IPS DF 6.9 (cell line): ENCODE measurements at regions not wholly inside any gene's neighbourhood (a gene's known extent, or its start where the extent isn't known, plus 50 kb on each side); places are given as distances from the start of the nearest gene placed in this dataset.
"Not testable (repeated sequence)": the region's sequence is repeated elsewhere in the genome, so short reads cannot be mapped to it uniquely, and the experiment has no call there.

Experiments
- DNase-seq: peaks from one replicate; pipeline ENCODE4 v3.0.0-alpha.2; 2013; ENCODE audit warnings: low read depth, low spot score
- H3K27ac ChIP-seq: one replicate; pipeline ENCODE4 v1.5.1; 2013; ENCODE audit warnings: low read length, control low read depth
- H3K27me3 ChIP-seq: 2 replicates; pipeline ENCODE4 v1.6.1; 2013; ENCODE audit warnings: mild to moderate bottlenecking, low read length; ENCODE audit not compliant: control insufficient read depth, insufficient read depth
- H3K36me3 ChIP-seq: 2 replicates; pipeline ENCODE4 v1.6.1; 2013; ENCODE audit warnings: low read length; ENCODE audit not compliant: control insufficient read depth, insufficient read depth
- H3K4me1 ChIP-seq: 2 replicates; pipeline ENCODE4 v1.6.1; 2013; ENCODE audit warnings: low read length; ENCODE audit not compliant: control insufficient read depth, insufficient read depth
- H3K4me3 ChIP-seq: 2 replicates; pipeline ENCODE4 v1.5.1; 2013; ENCODE audit warnings: mild to moderate bottlenecking, low read length
- H3K9me3 ChIP-seq: 2 replicates; pipeline ENCODE4 v1.6.1; 2013; ENCODE audit warnings: low read length, inconsistent platforms; ENCODE audit not compliant: control insufficient read depth, insufficient read depth
- WGBS: extraction: QIAGEN DNeasy Blood & Tissue Kit; methylation state at CpG from one replicate; pipeline ENCODE4 v1.1.7; 2013; ENCODE audit warnings: mixed read lengths, missing lambda C conversion rate; ENCODE audit not compliant: insufficient read length, insufficient coverage; 5-methylcytosine and 5-hydroxymethylcytosine counted together

GRCh38 chr5:121064241-121064640 is 600.1 kb downstream of the PRR16 start:
- DNase-seq, H3K4me3 ChIP-seq, H3K9me3 ChIP-seq, H3K36me3 ChIP-seq, H3K27ac ChIP-seq, H3K27me3 ChIP-seq, H3K4me1 ChIP-seq: not testable (repeated sequence)
- no CpG with 5 or more reads among the region's 23 CpGs for WGBS

- H3K27me3 ChIP-seq: no peaks in the 10 kb centered on the region
- H3K4me3 ChIP-seq: no peak overlapping the region
- no peak for DNase-seq
- no peak overlapping the region for H3K27ac ChIP-seq
- no peaks in the 10 kb centered on the region for H3K4me1 ChIP-seq
- no peaks in the 10 kb centered on the region for H3K9me3 ChIP-seq
- no CpG with 5 or more reads among the region's 2 CpGs for WGBS
- H3K36me3 ChIP-seq: no peaks in the 10 kb centered on the region
Observed at GRCh38 chr5:121086671-121087070, 622.6 kb downstream of the PRR16 start.

- Histone ChIP-seq H3K9me3 (no peaks in the 10 kb centered on the region), H3K27ac (no peak overlapping the region), H3K27me3 (no peaks in the 10 kb centered on the region), H3K4me3 (no peak overlapping the region), H3K36me3 (no peaks in the 10 kb centered on the region), H3K4me1 (no peaks in the 10 kb centered on the region)
- no CpG with 5 or more reads among the region's 3 CpGs for WGBS
- DNase-seq: no peak
Observed at GRCh38 chr5:121087560-121087959, 623.5 kb downstream of the PRR16 start.

GRCh38 chr5:121088341-121088740 is 624.2 kb downstream of the PRR16 start:
- no peak for DNase-seq
- H3K27me3 ChIP-seq: no peaks in the 10 kb centered on the region
- no peaks in the 10 kb centered on the region for H3K36me3 ChIP-seq
- H3K9me3 ChIP-seq: no peaks in the 10 kb centered on the region
- H3K4me3 ChIP-seq: no peak overlapping the region
- no peaks in the 10 kb centered on the region for H3K4me1 ChIP-seq
- WGBS: no CpG with 5 or more reads among the region's 2 CpGs
- no peak overlapping the region for H3K27ac ChIP-seq

GRCh38 chr5:121090822-121091221 is 626.7 kb downstream of the PRR16 start:
- DNase-seq: no peak
- H3K4me1 ChIP-seq: no peaks in the 10 kb centered on the region
- H3K27ac ChIP-seq: no peak overlapping the region
- H3K36me3 ChIP-seq: no peaks in the 10 kb centered on the region
- H3K4me3 ChIP-seq: no peak overlapping the region
- H3K9me3 ChIP-seq: no peaks in the 10 kb centered on the region
- H3K27me3 ChIP-seq: no peaks in the 10 kb centered on the region
- no CpG with 5 or more reads among the region's 2 CpGs for WGBS

GRCh38 chr5:121100931-121101330 is 636.8 kb downstream of the PRR16 start:
- H3K36me3 ChIP-seq: no peaks in the 10 kb centered on the region
- DNase-seq: no peak
- H3K27ac ChIP-seq: no peak overlapping the region
- no peaks in the 10 kb centered on the region for H3K27me3 ChIP-seq
- H3K4me3 ChIP-seq: no peak overlapping the region
- no peaks in the 10 kb centered on the region for H3K9me3 ChIP-seq
- no peaks in the 10 kb centered on the region for H3K4me1 ChIP-seq

- Histone ChIP-seq H3K27me3 (no peaks in the 10 kb centered on the region), H3K4me3 (no peak overlapping the region), H3K9me3 (no peaks in the 10 kb centered on the region), H3K27ac (no peak overlapping the region), H3K36me3 (no peaks in the 10 kb centered on the region), H3K4me1 (no peaks in the 10 kb centered on the region)
- DNase-seq: no peak
- no CpG with 5 or more reads among the region's 2 CpGs for WGBS
Observed at GRCh38 chr5:121105921-121106320, 641.8 kb downstream of the PRR16 start.

GRCh38 chr5:121106721-121107690 is 642.9 kb downstream of the PRR16 start:
- H3K27ac ChIP-seq, H3K4me3 ChIP-seq, H3K27me3 ChIP-seq, DNase-seq, H3K4me1 ChIP-seq, H3K36me3 ChIP-seq, H3K9me3 ChIP-seq: not testable (repeated sequence)
- WGBS: no CpG with 5 or more reads among the region's 33 CpGs

GRCh38 chr5:121108725-121109124 is 644.6 kb downstream of the PRR16 start:
- DNase-seq: no peak
- H3K27ac ChIP-seq: no peak overlapping the region
- no CpG with 5 or more reads among the region's 10 CpGs for WGBS

GRCh38 chr5:121109817-121110216 is 645.7 kb downstream of the PRR16 start:
- no peaks in the 10 kb centered on the region for H3K9me3 ChIP-seq
- no peak for DNase-seq
- no peak overlapping the region for H3K4me3 ChIP-seq
- H3K36me3 ChIP-seq: no peaks in the 10 kb centered on the region
- H3K4me1 ChIP-seq: no peaks in the 10 kb centered on the region
- H3K27me3 ChIP-seq: no peaks in the 10 kb centered on the region
- no CpG with 5 or more reads among the region's 1 CpG for WGBS
- no peak overlapping the region for H3K27ac ChIP-seq

More at GRCh38 chr5:121108725-121109124, 644.6 kb downstream of the PRR16 start:
- Histone ChIP-seq H3K9me3 (no peaks in the 10 kb centered on the region), H3K27me3 (no peaks in the 10 kb centered on the region), H3K4me1 (no peaks in the 10 kb centered on the region), H3K4me3 (no peak overlapping the region), H3K36me3 (no peaks in the 10 kb centered on the region)

- Histone ChIP-seq H3K27me3 (no peaks in the 10 kb centered on the region), H3K4me1 (no peaks in the 10 kb centered on the region), H3K9me3 (no peaks in the 10 kb centered on the region), H3K27ac (no peak overlapping the region), H3K4me3 (no peak overlapping the region), H3K36me3 (no peaks in the 10 kb centered on the region)
- no peak for DNase-seq
- no CpG with 5 or more reads among the region's 4 CpGs for WGBS
Observed at GRCh38 chr5:121121786-121122185, 657.7 kb downstream of the PRR16 start.
